ENCODE measurements at regions not wholly inside any gene's neighbourhood (a gene's known extent, or its start where the extent isn't known, plus 50 kb on each side); places are given as distances from the start of the nearest gene placed in this dataset.

DNA sequence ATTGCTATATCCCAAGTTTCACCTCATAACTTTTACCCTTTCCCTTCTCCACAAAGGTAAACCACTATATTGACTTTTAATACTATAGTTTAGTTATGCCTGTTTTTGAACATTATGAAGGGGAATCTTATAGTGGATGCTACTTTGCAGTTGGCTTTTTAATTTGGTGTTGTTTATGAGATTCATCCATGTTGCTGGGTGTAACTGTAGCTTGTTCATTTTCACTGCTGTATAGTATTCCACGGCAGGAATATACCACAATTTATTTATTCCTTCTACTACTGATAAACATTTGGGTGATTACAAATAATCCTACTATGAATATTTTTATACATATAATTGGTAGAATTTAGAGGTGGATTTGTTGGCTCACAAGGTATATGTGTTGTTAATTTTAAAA, 88.4 kb upstream of the NALF2 start:
- Histone ChIP-seq H3K9me3 (peaks cover 0 to 11% of the 10 kb centered on the region in 2 donors), H3K27me3 (no peaks in the 10 kb centered on the region), H3K4me1 (no peaks in the 10 kb centered on the region), H3K36me3 (no peaks in the 10 kb centered on the region), H3K27ac (no peak overlapping the region), H3K4me3 (no peak overlapping the region)
- TF ChIP-seq, protein P1, sequence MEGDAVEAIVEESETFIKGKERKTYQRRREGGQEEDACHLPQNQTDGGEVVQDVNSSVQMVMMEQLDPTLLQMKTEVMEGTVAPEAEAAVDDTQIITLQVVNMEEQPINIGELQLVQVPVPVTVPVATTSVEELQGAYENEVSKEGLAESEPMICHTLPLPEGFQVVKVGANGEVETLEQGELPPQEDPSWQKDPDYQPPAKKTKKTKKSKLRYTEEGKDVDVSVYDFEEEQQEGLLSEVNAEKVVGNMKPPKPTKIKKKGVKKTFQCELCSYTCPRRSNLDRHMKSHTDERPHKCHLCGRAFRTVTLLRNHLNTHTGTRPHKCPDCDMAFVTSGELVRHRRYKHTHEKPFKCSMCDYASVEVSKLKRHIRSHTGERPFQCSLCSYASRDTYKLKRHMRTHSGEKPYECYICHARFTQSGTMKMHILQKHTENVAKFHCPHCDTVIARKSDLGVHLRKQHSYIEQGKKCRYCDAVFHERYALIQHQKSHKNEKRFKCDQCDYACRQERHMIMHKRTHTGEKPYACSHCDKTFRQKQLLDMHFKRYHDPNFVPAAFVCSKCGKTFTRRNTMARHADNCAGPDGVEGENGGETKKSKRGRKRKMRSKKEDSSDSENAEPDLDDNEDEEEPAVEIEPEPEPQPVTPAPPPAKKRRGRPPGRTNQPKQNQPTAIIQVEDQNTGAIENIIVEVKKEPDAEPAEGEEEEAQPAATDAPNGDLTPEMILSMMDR (IDR thresholded peaks at IDR 0.05) = no peak
- DNase-seq (ENCODE audit: low spot score) = no peak

DNA sequence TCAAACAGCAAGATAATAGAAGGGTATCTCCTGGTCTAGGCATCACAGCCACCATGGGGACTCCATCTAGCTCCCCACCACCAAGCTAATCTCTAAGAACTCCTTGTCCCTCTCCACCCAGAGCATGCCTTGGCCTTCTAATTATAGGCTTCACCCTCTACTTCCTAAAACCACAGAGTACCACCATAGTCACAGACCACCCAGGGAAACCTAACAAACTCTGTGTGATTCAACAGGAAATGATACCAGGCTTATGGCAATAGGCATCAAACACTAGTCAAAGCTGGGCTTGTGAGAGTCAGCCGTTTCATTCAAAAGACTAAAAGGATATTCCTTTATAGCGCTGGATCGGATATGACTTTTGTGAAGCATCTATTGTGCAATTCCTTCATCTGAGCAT, 91.5 kb upstream of the NALF2 start:
- H3K36me3 ChIP-seq = no peaks in the 10 kb centered on the region
- TF ChIP-seq, protein P1 (IDR thresholded peaks at IDR 0.05) = no peak
- DNase-seq (ENCODE audit: low spot score) = no peak
- no peak overlapping the region for H3K27ac ChIP-seq
- no peaks in the 10 kb centered on the region for H3K4me1 ChIP-seq
- no peak overlapping the region for H3K4me3 ChIP-seq
- peaks cover 0 to 11% of the 10 kb centered on the region in 2 donors for H3K9me3 ChIP-seq
- H3K27me3 ChIP-seq = no peaks in the 10 kb centered on the region

DNA sequence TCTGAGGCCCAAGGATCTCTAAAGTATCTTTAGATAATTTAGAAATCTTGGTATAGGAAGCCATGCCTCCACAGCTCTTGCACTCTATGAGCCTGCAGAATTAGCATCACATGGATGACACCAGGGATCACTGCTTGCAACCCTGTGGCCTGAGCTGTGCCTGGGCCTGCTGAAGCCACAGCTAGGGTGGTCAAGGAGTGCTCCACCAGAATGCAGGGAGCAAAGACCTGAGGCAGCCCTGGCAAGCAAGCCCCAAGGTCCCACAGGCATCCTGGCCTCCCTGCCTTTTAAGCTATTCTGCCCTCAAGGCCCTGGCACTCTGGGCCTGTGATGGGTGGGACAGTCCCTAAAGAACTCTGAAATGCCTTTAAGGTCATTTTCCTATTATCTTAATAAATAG, 105.2 kb upstream of the NALF2 start:
- Histone ChIP-seq H3K4me3 (no peak overlapping the region), H3K36me3 (no peaks in the 10 kb centered on the region), H3K4me1 (no peaks in the 10 kb centered on the region), H3K27ac (no peak overlapping the region), H3K27me3 (no peaks in the 10 kb centered on the region), H3K9me3 (no peaks in the 10 kb centered on the region)
- TF ChIP-seq, protein P1 (IDR thresholded peaks at IDR 0.05) = no peak
- no peak for DNase-seq (ENCODE audit: low spot score)

- no peak overlapping the region for H3K27ac ChIP-seq
- H3K36me3 ChIP-seq = no peaks in the 10 kb centered on the region
Measured at GRCh38 chrX:69396916-69397315, 107.2 kb upstream of the NALF2 start.

GRCh38 chrX:69395306-69395705, 108.8 kb upstream of the NALF2 start:
- TF ChIP-seq, protein P1 (IDR thresholded peaks at IDR 0.05) = no peak
- no peaks in the 10 kb centered on the region for H3K9me3 ChIP-seq
- no peak for DNase-seq (ENCODE audit: low spot score)

More at GRCh38 chrX:69396916-69397315, 107.2 kb upstream of the NALF2 start:
- no peaks in the 10 kb centered on the region for H3K9me3 ChIP-seq
- H3K4me1 ChIP-seq = no peaks in the 10 kb centered on the region
- no peaks in the 10 kb centered on the region for H3K27me3 ChIP-seq
- TF ChIP-seq, protein P1 (IDR thresholded peaks at IDR 0.05) = no peak
- H3K4me3 ChIP-seq = no peak overlapping the region
- no peak for DNase-seq (ENCODE audit: low spot score)

DNA sequence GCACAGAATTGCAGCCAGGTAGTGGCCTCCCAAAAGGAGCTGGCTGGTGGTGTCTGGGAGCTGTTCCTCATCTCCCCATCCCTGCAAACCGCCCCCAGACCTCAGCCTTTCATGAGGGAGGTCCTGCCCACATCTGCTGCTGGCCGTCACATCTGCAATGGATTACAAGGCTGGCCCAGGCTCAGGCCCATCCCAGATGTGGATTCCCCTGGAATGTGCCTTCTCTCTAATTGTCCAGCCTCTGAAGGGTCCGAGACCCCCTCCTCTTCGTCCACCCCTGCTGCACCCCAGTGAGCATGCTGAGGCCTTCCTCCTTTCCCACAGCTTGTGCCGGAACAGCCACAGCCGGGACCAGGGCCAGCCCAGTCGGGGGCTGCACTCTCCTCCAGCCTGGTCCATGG, 115.0 kb upstream of the NALF2 start:
- H3K4me3 ChIP-seq = no peak overlapping the region
- no peaks in the 10 kb centered on the region for H3K36me3 ChIP-seq
- no peaks in the 10 kb centered on the region for H3K9me3 ChIP-seq
- H3K27ac ChIP-seq = no peak overlapping the region
- no peak for DNase-seq (ENCODE audit: low spot score)
- no peaks in the 10 kb centered on the region for H3K4me1 ChIP-seq
- TF ChIP-seq, protein P1 (IDR thresholded peaks at IDR 0.05) = no peak
- H3K27me3 ChIP-seq = no peaks in the 10 kb centered on the region

More at GRCh38 chrX:69395306-69395705, 108.8 kb upstream of the NALF2 start:
- H3K27me3 ChIP-seq = no peaks in the 10 kb centered on the region
- no peaks in the 10 kb centered on the region for H3K36me3 ChIP-seq
- no peak overlapping the region for H3K4me3 ChIP-seq
- no peaks in the 10 kb centered on the region for H3K4me1 ChIP-seq
- no peak overlapping the region for H3K27ac ChIP-seq
